GM18868 (cell line): ENCODE measurements at regions not wholly inside any gene's neighbourhood (a gene's known extent, or its start where the extent isn't known, plus 50 kb on each side); places are given as distances from the start of the nearest gene placed in this dataset.

ENCODE experiments used
- ATAC-seq: cut with Tn5 transposase; IDR thresholded peaks from one replicate; pipeline ENCODE4 v1.9.1; 2021; ENCODE audit warnings: mild to moderate bottlenecking, moderate library complexity; ENCODE audit not compliant: unreplicated experiment

- no peak for ATAC-seq
Measured at GRCh38 chr7:145293754-145294153, 457.9 kb upstream of the TPK1 start.

GRCh38 chr7:145293228-145293701 is 457.4 kb upstream of the TPK1 start:
- no peak for ATAC-seq

- ATAC-seq, result no peak
Measured at GRCh38 chr7:145289384-145289783, 453.5 kb upstream of the TPK1 start.

GRCh38 chr7:145276118-145276517 is 440.3 kb upstream of the TPK1 start:
- ATAC-seq, result no peak

- ATAC-seq, result no peak
Measured at GRCh38 chr7:145269418-145270161, 433.7 kb upstream of the TPK1 start.

- ATAC-seq, result no peak
Measured at GRCh38 chr7:145265180-145265579, 429.3 kb upstream of the TPK1 start.

GRCh38 chr7:145263886-145264285 is 428.0 kb upstream of the TPK1 start:
- ATAC-seq, result peak; percentile 87

GRCh38 chr7:145252031-145252430 is 416.2 kb upstream of the TPK1 start:
- ATAC-seq, result no peak

- no peak for ATAC-seq
Measured at GRCh38 chr7:145224775-145225174, 388.9 kb upstream of the TPK1 start.

GRCh38 chr7:145219461-145219860 is 383.6 kb upstream of the TPK1 start:
- ATAC-seq, result no peak

- no peak for ATAC-seq
Measured at GRCh38 chr7:145216866-145217265, 381.0 kb upstream of the TPK1 start.

- ATAC-seq, result no peak
Measured at GRCh38 chr7:145212050-145212449, 376.2 kb upstream of the TPK1 start.

- ATAC-seq, result no peak
Measured at GRCh38 chr7:145211211-145211610, 375.4 kb upstream of the TPK1 start.

GRCh38 chr7:145193951-145194350 is 358.1 kb upstream of the TPK1 start:
- no peak for ATAC-seq

GRCh38 chr7:145184956-145185355 is 349.1 kb upstream of the TPK1 start:
- ATAC-seq, result no peak

- ATAC-seq, result no peak
Measured at GRCh38 chr7:145183069-145183468, 347.2 kb upstream of the TPK1 start.

- no peak for ATAC-seq
Measured at GRCh38 chr7:145175366-145175765, 339.5 kb upstream of the TPK1 start.

GRCh38 chr7:145169908-145170307 is 334.1 kb upstream of the TPK1 start:
- ATAC-seq, result no peak

GRCh38 chr7:145168879-145169278 is 333.0 kb upstream of the TPK1 start:
- no peak for ATAC-seq

GRCh38 chr7:145168427-145168826 is 332.6 kb upstream of the TPK1 start:
- ATAC-seq, result no peak

GRCh38 chr7:145156834-145157233 is 321.0 kb upstream of the TPK1 start:
- no peak for ATAC-seq

- ATAC-seq, result no peak
Measured at GRCh38 chr7:145152589-145152988, 316.7 kb upstream of the TPK1 start.

GRCh38 chr7:145151676-145152075 is 315.8 kb upstream of the TPK1 start:
- no peak for ATAC-seq
